ENCODE measurements at regions not wholly inside any gene's neighbourhood (a gene's known extent, or its start where the extent isn't known, plus 50 kb on each side); places are given as distances from the start of the nearest gene placed in this dataset.

DNA sequence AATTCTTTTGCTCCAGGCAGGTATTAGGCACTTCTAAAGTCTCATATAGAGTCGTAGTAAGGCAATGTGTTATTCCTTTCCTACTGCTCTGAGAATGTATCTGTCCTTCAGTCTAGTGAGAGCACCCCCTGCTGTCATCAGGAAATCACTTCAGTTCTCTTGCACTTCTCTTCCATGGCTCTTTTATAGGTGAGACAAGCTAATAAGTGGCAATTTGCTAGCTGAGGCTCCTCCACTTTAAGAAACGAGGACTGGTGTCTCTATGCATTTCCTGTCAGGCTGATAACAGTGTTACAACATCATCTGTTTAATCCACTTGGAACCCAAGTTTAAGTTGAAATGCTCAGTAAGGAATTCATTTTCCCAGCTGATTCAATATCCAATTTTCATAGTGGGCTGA, 350.6 kb downstream of the TFEC start:
- Histone ChIP-seq H3K4me1 (ENCODE audit: control insufficient read depth, insufficient read depth, low read length) (no peaks in the 10 kb centered on the region), H4K20me1 (ENCODE audit: control insufficient read depth, insufficient read depth) (no peaks in the 10 kb centered on the region), H3K36me3 (ENCODE audit: control insufficient read depth in 2 of 2, insufficient read depth in 2 of 2, low read length in 1 of 2) (no peaks in the 10 kb centered on the region), H2AFZ (ENCODE audit: control insufficient read depth, low read depth, low read length) (no peak overlapping the region), H3K4me2 (ENCODE audit: control insufficient read depth, insufficient read depth) (no peak overlapping the region), H3K9ac (ENCODE audit: control insufficient read depth, insufficient read depth, low read length) (no peak overlapping the region), H3K4me3 (no peak overlapping the region), H3K27ac (ENCODE audit: control insufficient read depth, insufficient read depth) (no peak overlapping the region), H3K79me2 (ENCODE audit: control insufficient read depth, insufficient read depth, low read length) (no peaks in the 10 kb centered on the region), H3K27me3 (replicated peaks in 1 of 2; ENCODE audit: control insufficient read depth in 2 of 2, insufficient read depth in 2 of 2, low read length in 1 of 2) (no peaks in the 10 kb centered on the region), H3K9me3 (replicated peaks; ENCODE audit: control insufficient read depth, insufficient read depth, low read length) (no peaks in the 10 kb centered on the region)
- intact Hi-C loops (cut with micrococcal nuclease; ENCODE audit: unreplicated experiment) = loop anchor here (10.0 kb wide), 2 partner anchors 815 to 1655 kb away; no protein-coding TSS in a partner anchor
- ChIA-PET RAD21 (ENCODE audit: unreplicated experiment) (interaction anchor here (0.5 to 0.7 kb wide), 4 partner anchors 100 to 817 kb away, joined by 3 to 5 read pairs (median 4); no protein-coding TSS in a partner anchor), SMC1A (ENCODE audit: uncharacterized antibody, unreplicated experiment) (interaction anchor here (0.7 to 1.0 kb wide), 4 partner anchors 8 to 1598 kb away, joined by 3 to 6 read pairs (median 4); no protein-coding TSS in a partner anchor), POLR2A (no interaction called here), CTCF (interaction anchor here (0.6 to 3.0 kb wide), 16 partner anchors 8 to 1652 kb away, joined by 3 to 21 read pairs (median 3); no protein-coding TSS in a partner anchor)
- in situ Hi-C loops (cut with MboI) = no loop called here
- peak; percentile 89 for ATAC-seq
- BruUV-seq (replicated peaks) = no TSS peak
- peak; percentile 5 for DNase-seq (ENCODE audit: low read depth, low spot score)
- 15% methylated on average over 2 of the region's 2 CpGs for WGBS (ENCODE audit: insufficient coverage, insufficient replicate concordance, low lambda C conversion rate, missing lambda C conversion rate)
- FAIRE-seq = no peak
- TF ChIP-seq RCOR1 (conservative IDR thresholded peaks at IDR 0.05; ENCODE audit: low read depth, low read length) = no peak
- peak; percentile 49; the same call in 1 of the 2 replicates for TF ChIP-seq SMC3 (IDR thresholded peaks at IDR 0.05; ENCODE audit: borderline replicate concordance, low read length)
- TF ChIP-seq, protein P1, sequence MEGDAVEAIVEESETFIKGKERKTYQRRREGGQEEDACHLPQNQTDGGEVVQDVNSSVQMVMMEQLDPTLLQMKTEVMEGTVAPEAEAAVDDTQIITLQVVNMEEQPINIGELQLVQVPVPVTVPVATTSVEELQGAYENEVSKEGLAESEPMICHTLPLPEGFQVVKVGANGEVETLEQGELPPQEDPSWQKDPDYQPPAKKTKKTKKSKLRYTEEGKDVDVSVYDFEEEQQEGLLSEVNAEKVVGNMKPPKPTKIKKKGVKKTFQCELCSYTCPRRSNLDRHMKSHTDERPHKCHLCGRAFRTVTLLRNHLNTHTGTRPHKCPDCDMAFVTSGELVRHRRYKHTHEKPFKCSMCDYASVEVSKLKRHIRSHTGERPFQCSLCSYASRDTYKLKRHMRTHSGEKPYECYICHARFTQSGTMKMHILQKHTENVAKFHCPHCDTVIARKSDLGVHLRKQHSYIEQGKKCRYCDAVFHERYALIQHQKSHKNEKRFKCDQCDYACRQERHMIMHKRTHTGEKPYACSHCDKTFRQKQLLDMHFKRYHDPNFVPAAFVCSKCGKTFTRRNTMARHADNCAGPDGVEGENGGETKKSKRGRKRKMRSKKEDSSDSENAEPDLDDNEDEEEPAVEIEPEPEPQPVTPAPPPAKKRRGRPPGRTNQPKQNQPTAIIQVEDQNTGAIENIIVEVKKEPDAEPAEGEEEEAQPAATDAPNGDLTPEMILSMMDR (IDR thresholded peaks at IDR 0.05 in 2 of 3, conservative IDR thresholded peaks at IDR 0.05 in 1 of 3; ENCODE audit: control insufficient read depth in 2 of 3, extremely low read depth in 1 of 3, insufficient read depth in 1 of 3, low read depth in 3 of 3, low read length in 3 of 3) = peak; percentile 37 to 49 (median 44); a peak in 3 of 6 replicates
- peak; percentile 47 for TF ChIP-seq RAD21 (IDR thresholded peaks at IDR 0.05; ENCODE audit: insufficient read depth, low read depth, low read length)

DNA sequence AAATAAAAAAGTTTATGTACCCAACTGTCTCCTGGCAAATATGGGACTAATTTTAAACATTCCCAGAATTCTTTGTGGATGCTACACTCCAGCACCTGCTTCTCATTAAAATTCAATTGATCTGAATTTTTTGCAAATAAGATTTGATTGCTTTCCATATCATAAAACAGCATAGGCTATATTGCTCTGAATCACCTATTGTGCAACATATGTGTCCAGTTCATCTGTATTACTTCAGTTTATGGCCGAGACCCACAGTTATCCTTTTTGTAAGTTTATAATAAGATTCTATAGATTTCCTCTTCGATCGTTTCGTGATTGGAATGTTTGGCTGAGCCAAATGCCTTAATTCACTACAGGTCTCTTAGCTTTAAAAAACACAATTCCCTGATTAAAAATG, 351.1 kb downstream of the TFEC start:
- H3K9me3 ChIP-seq (replicated peaks; ENCODE audit: control insufficient read depth, insufficient read depth, low read length) = no peaks in the 10 kb centered on the region
- no peak overlapping the region for H2AFZ ChIP-seq (ENCODE audit: control insufficient read depth, low read depth, low read length)
- no peak for DNase-seq (ENCODE audit: low read depth, low spot score)
- CTCF ChIA-PET = interaction anchor here (0.8 to 3.0 kb wide), 6 partner anchors 8 to 814 kb away, joined by 3 to 21 read pairs (median 4); no protein-coding TSS in a partner anchor
- H3K79me2 ChIP-seq (ENCODE audit: control insufficient read depth, insufficient read depth, low read length) = no peaks in the 10 kb centered on the region
- no peak overlapping the region for H3K27ac ChIP-seq (ENCODE audit: control insufficient read depth, insufficient read depth)
- SMC1A ChIA-PET (ENCODE audit: uncharacterized antibody, unreplicated experiment) = interaction anchor here (0.7 kb wide), 1 partner anchor 814 kb away, joined by 4 read pairs; no protein-coding TSS in a partner anchor
- no peaks in the 10 kb centered on the region for H4K20me1 ChIP-seq (ENCODE audit: control insufficient read depth, insufficient read depth)
- H3K36me3 ChIP-seq (ENCODE audit: control insufficient read depth in 2 of 2, insufficient read depth in 2 of 2, low read length in 1 of 2) = no peaks in the 10 kb centered on the region
- 42% methylated on average over 4 of the region's 4 CpGs for WGBS (ENCODE audit: insufficient coverage, insufficient replicate concordance, low lambda C conversion rate, missing lambda C conversion rate)
- intact Hi-C loops (cut with micrococcal nuclease; ENCODE audit: unreplicated experiment) = no loop called here
- H3K9ac ChIP-seq (ENCODE audit: control insufficient read depth, insufficient read depth, low read length) = no peak overlapping the region
- POLR2A ChIA-PET = interaction anchor here (0.6 kb wide), 1 partner anchor 38 kb away, joined by 3 read pairs; no protein-coding TSS in a partner anchor
- H3K4me3 ChIP-seq = no peak overlapping the region
- RAD21 ChIA-PET (ENCODE audit: unreplicated experiment) = no interaction called here
- no peaks in the 10 kb centered on the region for H3K4me1 ChIP-seq (ENCODE audit: control insufficient read depth, insufficient read depth, low read length)
- no peak for FAIRE-seq
- no peak for ATAC-seq
- no TSS peak for BruUV-seq (replicated peaks)
- in situ Hi-C loops (cut with MboI) = no loop called here
- no peaks in the 10 kb centered on the region for H3K27me3 ChIP-seq (replicated peaks in 1 of 2; ENCODE audit: control insufficient read depth in 2 of 2, insufficient read depth in 2 of 2, low read length in 1 of 2)
- H3K4me2 ChIP-seq (ENCODE audit: control insufficient read depth, insufficient read depth) = no peak overlapping the region
- TF ChIP-seq SMAD1 (IDR thresholded peaks at IDR 0.05; ENCODE audit: low read depth, partially characterized antibody) (no peak), MTA2 (IDR thresholded peaks at IDR 0.05; ENCODE audit: low read depth) (no peak), MEF2B (IDR thresholded peaks at IDR 0.05; ENCODE audit: partially characterized antibody, poor library complexity, severe bottlenecking) (no peak), YY1 (IDR thresholded peaks at IDR 0.05; ENCODE audit: low read depth, low read length) (no peak), BMI1 (IDR thresholded peaks at IDR 0.05; ENCODE audit: borderline replicate concordance) (no peak)
- TF ChIP-seq, protein P2, sequence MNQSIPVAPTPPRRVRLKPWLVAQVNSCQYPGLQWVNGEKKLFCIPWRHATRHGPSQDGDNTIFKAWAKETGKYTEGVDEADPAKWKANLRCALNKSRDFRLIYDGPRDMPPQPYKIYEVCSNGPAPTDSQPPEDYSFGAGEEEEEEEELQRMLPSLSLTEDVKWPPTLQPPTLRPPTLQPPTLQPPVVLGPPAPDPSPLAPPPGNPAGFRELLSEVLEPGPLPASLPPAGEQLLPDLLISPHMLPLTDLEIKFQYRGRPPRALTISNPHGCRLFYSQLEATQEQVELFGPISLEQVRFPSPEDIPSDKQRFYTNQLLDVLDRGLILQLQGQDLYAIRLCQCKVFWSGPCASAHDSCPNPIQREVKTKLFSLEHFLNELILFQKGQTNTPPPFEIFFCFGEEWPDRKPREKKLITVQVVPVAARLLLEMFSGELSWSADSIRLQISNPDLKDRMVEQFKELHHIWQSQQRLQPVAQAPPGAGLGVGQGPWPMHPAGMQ (IDR thresholded peaks at IDR 0.05; ENCODE audit: borderline replicate concordance) = no peak
